Panc1 (cell line): ENCODE measurements at regions not wholly inside any gene's neighbourhood (a gene's known extent, or its start where the extent isn't known, plus 50 kb on each side); places are given as distances from the start of the nearest gene placed in this dataset.

Experiments used
- ATAC-seq: fragments of 200-7000 bp; cut with Tn5 transposase; 2 replicates; pipeline ENCODE4 v1.9.1; 2020; ENCODE audit warnings: mild to moderate bottlenecking, moderate library complexity
- BruUV-seq: library from RNA; stranded (reverse); fragments of 400-500 nt; replicated peaks from 2 replicates; lab custom pipeline; 2021; lab: Mats Ljungman, UMichigan
- CTCF ChIA-PET: fragments of 300-600 bp; sonication (Branson Sonifier 250); formaldehyde crosslinking; loops from one replicate; lab custom pipeline; 2022; ENCODE audit warnings: antibody characterized with exemption; lab: Charles Lee
- POLR2A ChIA-PET: fragments of 300-600 bp; sonication (Branson Sonifier 250); formaldehyde crosslinking; loops from one replicate; lab custom pipeline; 2022; ENCODE audit warnings: antibody characterized with exemption; lab: Charles Lee
- DNase-seq: peaks from one replicate; pipeline ENCODE4 v3.0.0-alpha.2; 2010; ENCODE audit warnings: low read depth, low spot score
- H3K27ac ChIP-seq: 2 replicates; pipeline ENCODE4 v1.5.1; 2011; ENCODE audit warnings: mild to moderate bottlenecking, low read length, inconsistent platforms
- H3K27me3 ChIP-seq: fragments of 200-500 bp; sonication (Bioruptor generic); 2 replicates; pipeline ENCODE4 v1.6.0; 2014; ENCODE audit warnings: low read length, inconsistent platforms; ENCODE audit not compliant: control insufficient read depth, insufficient read depth
- H3K36me3 ChIP-seq: fragments of 200-500 bp; sonication (Bioruptor generic); 2 replicates; pipeline ENCODE4 v1.5.1; 2014; ENCODE audit warnings: inconsistent platforms, mild to moderate bottlenecking, low read length, moderate library complexity; ENCODE audit not compliant: control insufficient read depth, insufficient read depth
- H3K4me1 ChIP-seq: 2 replicates; pipeline ENCODE4 v1.5.1; 2011; ENCODE audit warnings: inconsistent platforms, mild to moderate bottlenecking, low read length, moderate library complexity; ENCODE audit not compliant: control insufficient read depth, insufficient read depth
- H3K4me3 ChIP-seq, 2 experiments: 2 replicates each; pipeline ENCODE4 v1.5.1; 2011 to 2012; ENCODE audit warnings: low read depth in 2 of 2, low read length in 2 of 2, mild to moderate bottlenecking in 2 of 2, inconsistent platforms in 1 of 2, moderate library complexity in 1 of 2
- H3K9me3 ChIP-seq: fragments of 200-500 bp; sonication (Bioruptor generic); 2 replicates; pipeline ENCODE4 v1.5.1; 2014; ENCODE audit warnings: low read depth, mild to moderate bottlenecking, inconsistent platforms, low read length, moderate library complexity; ENCODE audit not compliant: control insufficient read depth, insufficient read depth
- CTCF ChIP-seq: fragments of 450-650 bp; IDR thresholded peaks from 2 replicates; pipeline ENCODE4 v1.5.1; 2017; ENCODE audit warnings: mild to moderate bottlenecking
- POLR2AphosphoS5 ChIP-seq: IDR thresholded peaks from 2 replicates; pipeline ENCODE4 v1.6.1; 2012; ENCODE audit warnings: mild to moderate bottlenecking, low read depth, low read length, moderate library complexity
- REST ChIP-seq, 2 experiments: IDR thresholded peaks; 2 replicates each; pipeline ENCODE4 v1.6.1; 2011 to 2012; ENCODE audit warnings: low read depth in 2 of 2, control low read depth in 1 of 2, low read length in 1 of 2, mild to moderate bottlenecking in 1 of 2, moderate library complexity in 1 of 2; ENCODE audit not compliant: insufficient read depth in 1 of 2
- SIN3A ChIP-seq: IDR thresholded peaks from 2 replicates; pipeline ENCODE4 v1.6.1; 2012; ENCODE audit warnings: low read depth, mild to moderate bottlenecking, low read length, moderate library complexity, borderline replicate concordance; ENCODE audit not compliant: insufficient read depth
- TCF7L2 ChIP-seq: IDR thresholded peaks from 2 replicates; pipeline ENCODE4 v1.6.1; 2011; ENCODE audit warnings: mild to moderate bottlenecking, low read depth, low read length, inconsistent platforms
- in situ Hi-C: cut with HindIII; loops from 2 replicates; pipeline ENCODE4 v1.10.0; 2016; ENCODE audit warnings: low sequenced_read_pairs, low pct_unique_long_range_greater_than_20kb
- intact Hi-C: fragments of 100-400 bp; cut with micrococcal nuclease; formaldehyde crosslinking; loops from one replicate; pipeline ENCODE4 v1.10.0; 2022; ENCODE audit not compliant: unreplicated experiment

- intact Hi-C loops, result no loop called here
- H3K27ac ChIP-seq, result no peak overlapping the region
- peaks cover 7% of the 10 kb centered on the region; the same call in 1 of the 2 replicates for H3K9me3 ChIP-seq
- DNase-seq (no peak), ATAC-seq (no peak)
- CTCF ChIA-PET, result no interaction called here
- no peaks in the 10 kb centered on the region for H3K36me3 ChIP-seq
- H3K4me1 ChIP-seq, result no peaks in the 10 kb centered on the region
- no peaks in the 10 kb centered on the region for H3K27me3 ChIP-seq
- in situ Hi-C loops, result no loop called here
- TF ChIP-seq SIN3A (no peak), CTCF (no peak), TCF7L2 (no peak), REST (IDR thresholded peaks at IDR 0.05; ENCODE audit: insufficient read depth in 1 of 2, low read depth in 2 of 2, low read length in 1 of 2) (no peak), POLR2AphosphoS5 (no peak)
- H3K4me3 ChIP-seq, result no peak overlapping the region
- no TSS peak for BruUV-seq
- POLR2A ChIA-PET, result no interaction called here
These were observed 374.5 kb downstream of the SEC14L1 start for GRCh38 chr17:77515227-77515626.

GRCh38 chr17:77516902-77517301, 376.1 kb downstream of the SEC14L1 start:
- ATAC-seq (peak; percentile 60; the same call in 1 of the 2 replicates), DNase-seq (no peak)
- H3K4me1 ChIP-seq, result no peaks in the 10 kb centered on the region
- no peaks in the 10 kb centered on the region for H3K36me3 ChIP-seq
- H3K9me3 ChIP-seq, result no peaks in the 10 kb centered on the region; the same call in 1 of the 2 replicates
- POLR2A ChIA-PET, result no interaction called here
- no peak overlapping the region for H3K4me3 ChIP-seq
- CTCF ChIA-PET, result no interaction called here
- in situ Hi-C loops (no loop called here), intact Hi-C loops (no loop called here)
- TF ChIP-seq REST (IDR thresholded peaks at IDR 0.05; ENCODE audit: insufficient read depth in 1 of 2, low read depth in 2 of 2, low read length in 1 of 2) (no peak), TCF7L2 (no peak), CTCF (no peak), POLR2AphosphoS5 (no peak), SIN3A (no peak)
- no peaks in the 10 kb centered on the region for H3K27me3 ChIP-seq
- H3K27ac ChIP-seq, result no peak overlapping the region
- no TSS peak for BruUV-seq
